ENCODE measurements at regions not wholly inside any gene's neighbourhood (a gene's known extent, or its start where the extent isn't known, plus 50 kb on each side); places are given as distances from the start of the nearest gene placed in this dataset.

GRCh38 chr2:108111936-108112335 lies 125.6 kb downstream of the SLC5A7 start:
- Mint-ChIP-seq H3K9me3 (peaks cover 0 to 22% (median 12%) of the 10 kb centered on the region in 9 donors), H3K4me3 (no peak overlapping the region), H3K27ac (no peak overlapping the region), H3K36me3 (no peaks in the 10 kb centered on the region), H3K4me1 (no peaks in the 10 kb centered on the region), H3K27me3 (peaks cover 4 to 18% (median 9%) of the 10 kb centered on the region in 5 donors)
- DNase-seq (no peak), ATAC-seq (no peak)
- POLR2A ChIA-PET, result no interaction called here

DNA sequence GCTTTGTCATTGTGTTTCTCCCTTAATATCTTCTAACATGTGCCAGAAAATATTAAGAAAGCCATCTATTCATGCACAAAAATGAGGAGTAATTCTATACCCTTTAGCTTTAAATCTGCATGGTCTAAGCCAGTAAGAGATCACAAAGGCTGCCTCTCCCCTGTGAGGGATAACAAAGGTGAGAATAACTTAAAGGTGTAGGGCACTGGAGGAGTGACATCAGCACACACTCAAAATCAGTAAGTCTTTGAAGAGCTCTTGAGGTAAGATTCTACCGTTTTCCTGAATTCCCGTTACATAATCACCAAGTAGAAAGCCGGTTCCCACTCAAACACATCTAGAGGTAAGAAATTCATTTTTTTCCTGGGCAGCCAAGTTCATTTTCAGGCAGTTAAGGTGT lies 123.9 kb upstream of the SULT1C3 start:
- ATAC-seq, result no peak
- Mint-ChIP-seq H3K4me3 (no peak overlapping the region), H3K27ac (no peak overlapping the region), H3K36me3 (no peaks in the 10 kb centered on the region), H3K9me3 (peaks cover 0 to 15% (median 6%) of the 10 kb centered on the region in 9 donors), H3K4me1 (no peaks in the 10 kb centered on the region), H3K27me3 (peaks cover 4 to 19% (median 9%) of the 10 kb centered on the region in 5 donors)
- no peak for DNase-seq
- POLR2A ChIA-PET, result no interaction called here

DNA sequence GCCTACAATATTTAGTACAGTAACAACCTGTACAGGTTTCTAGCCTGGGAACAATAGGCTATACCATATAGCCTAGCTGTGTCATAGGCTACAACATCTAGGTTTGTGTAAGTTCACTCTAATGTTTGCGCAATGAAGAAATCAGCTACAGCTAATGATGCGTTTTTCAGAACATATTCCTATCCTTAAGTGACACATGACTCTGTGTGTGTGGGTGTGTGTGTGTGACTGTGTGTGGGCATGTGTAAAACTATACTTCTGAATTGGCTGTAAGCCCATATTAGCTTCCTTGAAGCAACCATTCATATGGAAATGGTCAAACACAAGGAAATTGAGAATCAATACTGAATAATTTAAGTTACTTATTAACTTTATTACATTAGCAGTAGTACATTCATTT lies 120.8 kb upstream of the SULT1C3 start:
- Mint-ChIP-seq H3K9me3 (peaks cover 0 to 2% (median 0%) of the 10 kb centered on the region in 9 donors), H3K27me3 (peaks cover 3 to 13% (median 5%) of the 10 kb centered on the region in 5 donors), H3K4me3 (no peak overlapping the region), H3K36me3 (no peaks in the 10 kb centered on the region), H3K4me1 (no peaks in the 10 kb centered on the region), H3K27ac (no peak overlapping the region)
- DNase-seq (no peak), ATAC-seq (no peak)
- POLR2A ChIA-PET, result no interaction called here

GRCh38 chr2:108119492-108119891 lies 120.3 kb upstream of the SULT1C3 start:
- Mint-ChIP-seq H3K27me3 (peaks cover 0 to 10% (median 3%) of the 10 kb centered on the region in 5 donors), H3K9me3 (peaks cover 0 to 2% (median 0%) of the 10 kb centered on the region in 9 donors), H3K27ac (no peak overlapping the region), H3K36me3 (no peaks in the 10 kb centered on the region), H3K4me1 (no peaks in the 10 kb centered on the region), H3K4me3 (no peak overlapping the region)
- ATAC-seq (no peak), DNase-seq (no peak)
- POLR2A ChIA-PET, result no interaction called here

DNA sequence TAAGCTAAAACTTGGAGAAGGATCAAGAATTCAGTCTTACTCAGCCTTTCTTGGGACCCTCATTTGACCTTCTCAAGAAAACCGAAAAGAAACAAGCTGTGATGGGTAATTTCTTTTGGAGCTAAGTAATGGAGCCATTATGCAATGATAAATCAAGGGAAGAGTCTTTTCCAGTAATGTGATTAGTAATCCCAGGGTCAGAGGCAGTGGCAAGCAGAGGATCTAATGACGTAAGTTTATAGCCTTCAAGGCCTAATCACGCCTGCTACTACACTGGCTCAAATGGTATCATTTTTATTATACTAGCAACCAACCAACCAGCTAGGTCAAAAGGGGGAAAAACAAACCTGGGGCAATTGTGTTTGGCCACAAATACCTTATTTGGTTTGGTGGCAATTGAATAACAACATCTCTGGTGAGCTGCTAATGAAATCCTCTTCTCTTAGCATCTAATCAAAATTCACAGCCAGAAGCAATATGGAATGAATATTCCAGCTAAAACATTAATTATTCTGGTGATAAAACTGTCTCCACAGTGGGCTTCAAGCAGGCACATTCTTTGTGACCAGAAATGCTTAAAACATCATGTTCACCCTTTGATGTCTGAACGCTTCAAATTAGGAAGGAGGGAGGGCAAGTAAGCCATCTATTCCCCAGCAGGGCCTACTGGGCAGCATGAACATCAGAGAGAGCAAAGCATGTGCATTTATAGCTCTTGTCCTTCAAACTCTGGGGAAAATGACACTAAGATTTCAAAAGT lies 114.9 kb upstream of the SULT1C3 start:
- Mint-ChIP-seq H3K9me3 (no peaks in the 10 kb centered on the region), H3K27ac (no peak overlapping the region), H3K27me3 (peaks cover 0 to 3% (median 1%) of the 10 kb centered on the region in 5 donors), H3K36me3 (no peaks in the 10 kb centered on the region), H3K4me1 (no peaks in the 10 kb centered on the region), H3K4me3 (no peak overlapping the region)
- no peak for ATAC-seq
- POLR2A ChIA-PET, result no interaction called here
- DNase-seq, result no peak

- H3K27me3 Mint-ChIP-seq, result peaks cover 0 to 3% (median 1%) of the 10 kb centered on the region in 5 donors
- H3K36me3 Mint-ChIP-seq, result no peaks in the 10 kb centered on the region
- no peaks in the 10 kb centered on the region for H3K4me1 Mint-ChIP-seq
- no peaks in the 10 kb centered on the region for H3K9me3 Mint-ChIP-seq
- POLR2A ChIA-PET, result no interaction called here
- DNase-seq (no peak), ATAC-seq (no peak)
- H3K27ac Mint-ChIP-seq, result no peak overlapping the region
- no peak overlapping the region for H3K4me3 Mint-ChIP-seq
These were observed 114.2 kb upstream of the SULT1C3 start for GRCh38 chr2:108125581-108125980.

GRCh38 chr2:108128249-108128648 lies 111.5 kb upstream of the SULT1C3 start:
- POLR2A ChIA-PET, result no interaction called here
- DNase-seq (no peak), ATAC-seq (no peak)
- H3K4me1 Mint-ChIP-seq, result no peaks in the 10 kb centered on the region
- H3K27ac Mint-ChIP-seq, result no peak overlapping the region
- peaks cover 0 to 2% (median 0%) of the 10 kb centered on the region in 9 donors for H3K9me3 Mint-ChIP-seq
- no peaks in the 10 kb centered on the region for H3K36me3 Mint-ChIP-seq
- H3K4me3 Mint-ChIP-seq, result no peak overlapping the region
- H3K27me3 Mint-ChIP-seq, result peaks cover 0 to 3% (median 0%) of the 10 kb centered on the region in 5 donors

- no peaks in the 10 kb centered on the region for H3K4me1 Mint-ChIP-seq
- no peak overlapping the region for H3K27ac Mint-ChIP-seq
- no peak overlapping the region for H3K4me3 Mint-ChIP-seq
- peaks cover 0 to 12% (median 2%) of the 10 kb centered on the region in 9 donors for H3K9me3 Mint-ChIP-seq
- H3K27me3 Mint-ChIP-seq, result peaks cover 0 to 3% (median 0%) of the 10 kb centered on the region in 5 donors
- no peak for DNase-seq
- no peak for ATAC-seq
- H3K36me3 Mint-ChIP-seq, result no peaks in the 10 kb centered on the region
- POLR2A ChIA-PET, result no interaction called here
These were observed 110.1 kb upstream of the SULT1C3 start for GRCh38 chr2:108129636-108130035.

DNA sequence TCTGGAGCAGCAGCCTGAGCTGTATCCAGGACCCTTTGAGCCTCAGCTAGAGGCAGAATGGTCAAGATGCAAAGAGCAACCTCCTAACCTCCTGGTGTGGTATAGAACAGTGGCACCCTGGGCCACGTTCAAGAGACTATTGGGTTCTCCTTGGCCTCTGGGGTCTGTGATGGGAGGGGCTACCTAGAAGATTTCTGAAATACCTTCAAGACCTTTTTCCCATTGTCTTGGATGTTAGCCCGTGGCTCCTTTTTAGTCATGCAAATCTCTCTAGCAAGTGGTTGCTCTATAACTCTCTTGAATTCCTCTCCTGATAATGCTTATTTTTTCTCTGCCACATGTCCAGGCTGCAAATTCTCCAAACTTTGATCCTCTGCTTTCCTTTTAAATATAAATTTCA lies 106.3 kb upstream of the SULT1C3 start:
- Mint-ChIP-seq H3K9me3 (peaks cover 0 to 12% (median 2%) of the 10 kb centered on the region in 9 donors), H3K27me3 (peaks cover 0 to 3% (median 0%) of the 10 kb centered on the region in 5 donors), H3K4me1 (no peaks in the 10 kb centered on the region), H3K27ac (no peak overlapping the region), H3K4me3 (no peak overlapping the region), H3K36me3 (no peaks in the 10 kb centered on the region)
- DNase-seq (no peak), ATAC-seq (no peak)
- POLR2A ChIA-PET, result no interaction called here

GRCh38 chr2:108139521-108139920 lies 100.2 kb upstream of the SULT1C3 start:
- Mint-ChIP-seq H3K27me3 (peaks cover 0 to 18% (median 3%) of the 10 kb centered on the region in 5 donors), H3K4me1 (no peaks in the 10 kb centered on the region), H3K4me3 (no peak overlapping the region), H3K27ac (no peak overlapping the region), H3K36me3 (no peaks in the 10 kb centered on the region), H3K9me3 (peaks cover 0 to 14% (median 3%) of the 10 kb centered on the region in 9 donors)
- POLR2A ChIA-PET, result no interaction called here
- ATAC-seq (no peak), DNase-seq (no peak)

- no peak for ATAC-seq
- no peak overlapping the region for H3K4me3 Mint-ChIP-seq
- H3K27me3 Mint-ChIP-seq, result peaks cover 0 to 9% (median 1%) of the 10 kb centered on the region in 5 donors
- H3K27ac Mint-ChIP-seq, result no peak overlapping the region
- POLR2A ChIA-PET, result no interaction called here
- DNase-seq, result no peak
- no peaks in the 10 kb centered on the region for H3K4me1 Mint-ChIP-seq
- peaks cover 0 to 13% (median 2%) of the 10 kb centered on the region in 9 donors for H3K9me3 Mint-ChIP-seq
- no peaks in the 10 kb centered on the region for H3K36me3 Mint-ChIP-seq
These were observed 94.0 kb upstream of the SULT1C3 start for GRCh38 chr2:108145557-108146326.

DNA sequence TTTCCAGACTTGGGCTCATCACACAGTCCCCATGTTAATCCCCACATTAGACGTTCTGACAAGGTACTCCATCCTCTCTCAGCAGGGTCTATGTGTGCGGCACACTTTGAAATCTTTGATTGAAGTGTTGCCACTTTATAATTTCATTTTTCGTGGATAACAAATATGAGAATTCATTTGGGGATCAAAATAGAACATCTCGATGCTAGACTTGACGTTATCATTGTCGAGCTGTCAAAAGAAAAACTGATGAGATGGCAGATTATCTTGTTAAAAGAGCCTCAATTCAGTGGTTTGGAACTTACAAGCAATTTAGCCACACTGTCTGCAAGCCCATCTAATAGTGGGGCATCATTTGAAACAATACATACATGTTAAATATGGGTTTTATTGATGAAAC lies 91.2 kb upstream of the SULT1C3 start:
- DNase-seq, result no peak
- ATAC-seq, result no peak
- no peak overlapping the region for H3K27ac Mint-ChIP-seq
- POLR2A ChIA-PET, result no interaction called here
- no peaks in the 10 kb centered on the region for H3K9me3 Mint-ChIP-seq
- peaks cover 2 to 14% (median 10%) of the 10 kb centered on the region in 5 donors for H3K27me3 Mint-ChIP-seq
- H3K4me3 Mint-ChIP-seq, result no peak overlapping the region
- H3K36me3 Mint-ChIP-seq, result no peaks in the 10 kb centered on the region
- H3K4me1 Mint-ChIP-seq, result no peaks in the 10 kb centered on the region

GRCh38 chr2:108154366-108155061 lies 85.3 kb upstream of the SULT1C3 start:
- no peak for DNase-seq
- no peak for ATAC-seq
- Mint-ChIP-seq H3K4me1 (no peaks in the 10 kb centered on the region), H3K27me3 (peaks cover 5 to 23% (median 14%) of the 10 kb centered on the region in 5 donors), H3K9me3 (no peaks in the 10 kb centered on the region), H3K4me3 (no peak overlapping the region), H3K27ac (no peak overlapping the region), H3K36me3 (no peaks in the 10 kb centered on the region)
- POLR2A ChIA-PET, result no interaction called here

Data from naive thymus-derived CD8-positive, alpha-beta T cell (primary cell).